ENCODE measurements at regions not wholly inside any gene's neighbourhood (a gene's known extent, or its start where the extent isn't known, plus 50 kb on each side); places are given as distances from the start of the nearest gene placed in this dataset.

DNA sequence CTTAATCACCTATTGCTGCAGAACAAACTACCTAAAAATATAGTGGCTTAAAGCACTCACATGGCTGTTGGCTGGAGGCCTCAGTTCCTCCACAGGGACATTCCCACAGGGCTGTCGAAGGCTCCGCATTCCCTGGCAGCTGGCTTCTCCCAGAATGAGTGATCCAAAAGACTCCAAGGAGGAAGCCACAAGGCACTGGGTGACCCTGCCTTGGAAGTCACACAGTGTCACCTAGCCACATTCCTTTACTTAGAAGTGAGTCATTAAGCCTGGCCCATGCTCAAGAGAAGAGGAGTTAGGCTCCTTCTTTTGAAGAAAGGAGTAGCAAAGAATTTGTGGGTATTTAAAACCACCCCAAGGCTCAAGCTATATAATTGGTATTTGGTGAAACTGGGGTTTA is 63.9 kb upstream of the MAP1LC3B2 start:
- TF ChIP-seq MYC (IDR thresholded peaks at IDR 0.05; ENCODE audit: low read depth, low read length): no peak
- no peak for TF ChIP-seq MAX (IDR thresholded peaks at IDR 0.05; ENCODE audit: low read depth, low read length)
- TF ChIP-seq POLR2A (IDR thresholded peaks at IDR 0.05; ENCODE audit: extremely low read depth, insufficient read length): no peak
- TF ChIP-seq, protein P1, sequence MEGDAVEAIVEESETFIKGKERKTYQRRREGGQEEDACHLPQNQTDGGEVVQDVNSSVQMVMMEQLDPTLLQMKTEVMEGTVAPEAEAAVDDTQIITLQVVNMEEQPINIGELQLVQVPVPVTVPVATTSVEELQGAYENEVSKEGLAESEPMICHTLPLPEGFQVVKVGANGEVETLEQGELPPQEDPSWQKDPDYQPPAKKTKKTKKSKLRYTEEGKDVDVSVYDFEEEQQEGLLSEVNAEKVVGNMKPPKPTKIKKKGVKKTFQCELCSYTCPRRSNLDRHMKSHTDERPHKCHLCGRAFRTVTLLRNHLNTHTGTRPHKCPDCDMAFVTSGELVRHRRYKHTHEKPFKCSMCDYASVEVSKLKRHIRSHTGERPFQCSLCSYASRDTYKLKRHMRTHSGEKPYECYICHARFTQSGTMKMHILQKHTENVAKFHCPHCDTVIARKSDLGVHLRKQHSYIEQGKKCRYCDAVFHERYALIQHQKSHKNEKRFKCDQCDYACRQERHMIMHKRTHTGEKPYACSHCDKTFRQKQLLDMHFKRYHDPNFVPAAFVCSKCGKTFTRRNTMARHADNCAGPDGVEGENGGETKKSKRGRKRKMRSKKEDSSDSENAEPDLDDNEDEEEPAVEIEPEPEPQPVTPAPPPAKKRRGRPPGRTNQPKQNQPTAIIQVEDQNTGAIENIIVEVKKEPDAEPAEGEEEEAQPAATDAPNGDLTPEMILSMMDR (IDR thresholded peaks at IDR 0.05; ENCODE audit: low read depth, low read length): no peak
- no peak for DNase-seq (ENCODE audit: low read depth)
- H3K4me3 ChIP-seq (ENCODE audit: low read depth, low read length): no peak overlapping the region

DNA sequence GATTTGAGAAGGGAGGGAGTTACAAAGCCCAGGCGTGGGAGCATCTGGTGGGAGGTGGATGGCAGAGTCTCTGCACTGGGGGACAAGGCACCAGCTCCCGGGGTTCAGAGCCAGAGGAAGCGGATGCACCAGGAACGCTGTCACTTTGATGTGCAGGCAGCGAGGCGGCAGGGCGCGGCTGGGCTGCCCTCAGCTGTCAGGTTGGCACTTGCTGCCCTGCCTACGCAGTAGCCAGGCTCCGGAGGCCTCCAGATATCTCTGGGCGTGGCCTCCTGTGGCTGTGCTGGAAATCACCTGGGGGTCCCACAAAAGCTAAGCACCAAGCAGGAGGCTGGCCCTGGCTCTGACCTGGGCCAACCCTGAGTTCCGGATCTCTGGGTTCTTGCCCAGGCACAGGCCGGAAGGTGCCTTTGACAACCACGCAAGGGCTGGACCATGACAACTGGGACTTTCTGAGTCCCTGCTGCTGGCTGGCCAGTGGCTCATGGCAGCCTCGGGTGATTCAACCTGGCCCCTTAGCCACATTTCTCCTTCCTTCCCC is 62.1 kb upstream of the MAP1LC3B2 start:
- no peak overlapping the region for H3K4me3 ChIP-seq (ENCODE audit: low read depth, low read length)
- TF ChIP-seq MAX (IDR thresholded peaks at IDR 0.05; ENCODE audit: low read depth, low read length) (no peak), MYC (IDR thresholded peaks at IDR 0.05; ENCODE audit: low read depth, low read length) (no peak), POLR2A (IDR thresholded peaks at IDR 0.05; ENCODE audit: extremely low read depth, insufficient read length) (no peak)
- TF ChIP-seq, protein P1 (IDR thresholded peaks at IDR 0.05; ENCODE audit: low read depth, low read length): no peak
- no peak for DNase-seq (ENCODE audit: low read depth)

GRCh38 chr12:116498471-116498870 is 60.7 kb upstream of the MAP1LC3B2 start:
- no peak for DNase-seq (ENCODE audit: low read depth)
- no peak for TF ChIP-seq MAX (IDR thresholded peaks at IDR 0.05; ENCODE audit: low read depth, low read length)
- TF ChIP-seq POLR2A (IDR thresholded peaks at IDR 0.05; ENCODE audit: extremely low read depth, insufficient read length): no peak
- TF ChIP-seq, protein P1 (IDR thresholded peaks at IDR 0.05; ENCODE audit: low read depth, low read length): no peak
- TF ChIP-seq MYC (IDR thresholded peaks at IDR 0.05; ENCODE audit: low read depth, low read length): no peak
- H3K4me3 ChIP-seq (ENCODE audit: low read depth, low read length): no peak overlapping the region

GRCh38 chr12:116502141-116502725 is 56.9 kb upstream of the MAP1LC3B2 start:
- DNase-seq (ENCODE audit: low read depth): no peak
- H3K4me3 ChIP-seq (ENCODE audit: low read depth, low read length): no peak overlapping the region
- TF ChIP-seq POLR2A (IDR thresholded peaks at IDR 0.05; ENCODE audit: extremely low read depth, insufficient read length) (no peak), MAX (IDR thresholded peaks at IDR 0.05; ENCODE audit: low read depth, low read length) (no peak), MYC (IDR thresholded peaks at IDR 0.05; ENCODE audit: low read depth, low read length) (no peak)
- TF ChIP-seq, protein P1 (IDR thresholded peaks at IDR 0.05; ENCODE audit: low read depth, low read length): no peak

GRCh38 chr12:116502989-116503496 is 56.1 kb upstream of the MAP1LC3B2 start:
- no peak overlapping the region for H3K4me3 ChIP-seq (ENCODE audit: low read depth, low read length)
- DNase-seq (ENCODE audit: low read depth): no peak
- TF ChIP-seq MAX (IDR thresholded peaks at IDR 0.05; ENCODE audit: low read depth, low read length) (no peak), POLR2A (IDR thresholded peaks at IDR 0.05; ENCODE audit: extremely low read depth, insufficient read length) (no peak)
- TF ChIP-seq, protein P1 (IDR thresholded peaks at IDR 0.05; ENCODE audit: low read depth, low read length): no peak
